GM23248 (cell line): ENCODE measurements at regions not wholly inside any gene's neighbourhood (a gene's known extent, or its start where the extent isn't known, plus 50 kb on each side); places are given as distances from the start of the nearest gene placed in this dataset.

Experiments used
- DNase-seq: peaks from one replicate; pipeline ENCODE4 v3.0.0-alpha.2; 2015
- H2AFZ ChIP-seq: fragments of 200-600 bp; sonication (generic); 2 replicates; pipeline ENCODE4 v1.6.1; 2016; ENCODE audit warnings: antibody characterized with exemption
- H3F3A ChIP-seq: fragments of 200-600 bp; sonication (generic); 2 replicates; pipeline ENCODE4 v1.6.1; 2016; ENCODE audit warnings: mild to moderate bottlenecking, antibody characterized with exemption, mixed run types; ENCODE audit not compliant: insufficient read depth
- H3K27ac ChIP-seq: fragments of 200-600 bp; sonication (generic); 2 replicates; pipeline ENCODE4 v1.5.1; 2016; ENCODE audit warnings: mild to moderate bottlenecking
- H3K27me3 ChIP-seq: fragments of 200-600 bp; sonication (generic); replicated peaks from 2 replicates; pipeline ENCODE4 v1.6.1; 2016; ENCODE audit warnings: mild to moderate bottlenecking; ENCODE audit not compliant: insufficient read depth
- H3K36me3 ChIP-seq: fragments of 200-600 bp; sonication (generic); 2 replicates; pipeline ENCODE4 v1.6.1; 2016; ENCODE audit warnings: low read depth, mild to moderate bottlenecking
- H3K4me1 ChIP-seq: fragments of 200-600 bp; sonication (generic); 2 replicates; pipeline ENCODE4 v1.6.1; 2016; ENCODE audit warnings: mild to moderate bottlenecking; ENCODE audit not compliant: insufficient read depth
- H3K4me2 ChIP-seq: fragments of 200-600 bp; sonication (generic); one replicate; pipeline ENCODE4 v1.6.1; 2016; ENCODE audit warnings: mild to moderate bottlenecking; ENCODE audit not compliant: unreplicated experiment
- H3K4me3 ChIP-seq: fragments of 200-600 bp; sonication (generic); 2 replicates; pipeline ENCODE4 v1.5.1; 2016; ENCODE audit warnings: mild to moderate bottlenecking
- H3K79me2 ChIP-seq: fragments of 200-600 bp; sonication (generic); 2 replicates; pipeline ENCODE4 v1.6.1; 2016; ENCODE audit warnings: mild to moderate bottlenecking; ENCODE audit not compliant: insufficient read depth
- H3K9ac ChIP-seq: fragments of 200-600 bp; sonication (generic); 2 replicates; pipeline ENCODE4 v1.6.1; 2016; ENCODE audit warnings: mild to moderate bottlenecking
- H3K9me2 ChIP-seq: fragments of 200-600 bp; sonication (generic); 2 replicates; pipeline ENCODE4 v1.6.1; 2016; ENCODE audit warnings: mixed run types, mild to moderate bottlenecking, moderate library complexity; ENCODE audit not compliant: insufficient read depth
- H3K9me3 ChIP-seq: fragments of 200-600 bp; sonication (generic); one replicate; pipeline ENCODE4 v1.6.1; 2017; ENCODE audit warnings: low read depth
- H4K20me1 ChIP-seq: fragments of 200-600 bp; sonication (generic); 2 replicates; pipeline ENCODE4 v1.6.0; 2016; ENCODE audit not compliant: insufficient read depth
- EZH2 ChIP-seq: fragments of 200-600 bp; sonication (generic); IDR thresholded peaks from 2 replicates; pipeline ENCODE4 v1.6.1; 2018; ENCODE audit warnings: antibody characterized with exemption, mild to moderate bottlenecking; ENCODE audit not compliant: insufficient read depth, poor library complexity, severe bottlenecking
- EZH2phosphoT487 ChIP-seq: fragments of 200-600 bp; sonication (generic); IDR thresholded peaks from 2 replicates; pipeline ENCODE4 v1.6.1; 2018; ENCODE audit warnings: antibody characterized with exemption, moderate library complexity, mild to moderate bottlenecking, low read depth; ENCODE audit not compliant: insufficient read depth
- WGBS, 2 experiments: methylation state at CpG; one replicate each; pipeline ENCODE4 v1.1.6; 2015 to 2017; ENCODE audit warnings: low lambda C conversion rate in 2 of 2, low coverage in 1 of 2; ENCODE audit errors: missing lambda C conversion rate in 2 of 2; 5-methylcytosine and 5-hydroxymethylcytosine counted together
- in situ Hi-C: fragments of 300-500 bp; cut with MboI; formaldehyde crosslinking; loops from 2 replicates; pipeline ENCODE4 v1.15.0; 2020

- Histone ChIP-seq H2AFZ (no peak overlapping the region), H3K4me1 (no peaks in the 10 kb centered on the region), H4K20me1 (no peaks in the 10 kb centered on the region), H3K27me3 (no peaks in the 10 kb centered on the region), H3K4me3 (no peak overlapping the region), H3K9ac (no peak overlapping the region), H3K9me2 (no peaks in the 10 kb centered on the region), H3K9me3 (no peaks in the 10 kb centered on the region), H3K36me3 (no peaks in the 10 kb centered on the region), H3K27ac (no peak overlapping the region), H3K79me2 (no peaks in the 10 kb centered on the region), H3K4me2 (no peak overlapping the region), H3F3A (no peaks in the 10 kb centered on the region)
- 12 to 15% methylated on average over 3 of the region's 3 CpGs for WGBS, 2 experiments
- no peak for TF ChIP-seq EZH2phosphoT487
- no peak for TF ChIP-seq EZH2
- no peak for DNase-seq
- in situ Hi-C loops: no loop called here
Observed at GRCh38 chr12:97411341-97411740, 51.3 kb upstream of the RMST start.
